HG02970 (cell line): ENCODE measurements at regions not wholly inside any gene's neighbourhood (a gene's known extent, or its start where the extent isn't known, plus 50 kb on each side); places are given as distances from the start of the nearest gene placed in this dataset.

ENCODE experiments used
- ATAC-seq: cut with Tn5 transposase; IDR thresholded peaks from one replicate; pipeline ENCODE4 v1.9.1; 2021; ENCODE audit warnings: mild to moderate bottlenecking, moderate library complexity, moderate number of reproducible peaks; ENCODE audit not compliant: unreplicated experiment, low FRiP score

- no peak for ATAC-seq
Observed at GRCh38 chr3:117880638-117881037, 1154.0 kb downstream of the IGSF11 start.

- no peak for ATAC-seq
Observed at GRCh38 chr3:117881210-117881609, 1153.4 kb downstream of the IGSF11 start.

GRCh38 chr3:117885011-117885441 lies 1149.6 kb downstream of the IGSF11 start:
- ATAC-seq, result no peak

GRCh38 chr3:117886147-117886546 lies 1148.5 kb downstream of the IGSF11 start:
- no peak for ATAC-seq

- no peak for ATAC-seq
Observed at GRCh38 chr3:117887031-117887430, 1147.6 kb downstream of the IGSF11 start.

- ATAC-seq, result no peak
Observed at GRCh38 chr3:117887901-117888300, 1146.7 kb downstream of the IGSF11 start.

GRCh38 chr3:117892431-117892841 lies 1142.2 kb downstream of the IGSF11 start:
- no peak for ATAC-seq

GRCh38 chr3:117893001-117893400 lies 1141.6 kb downstream of the IGSF11 start:
- ATAC-seq, result no peak

GRCh38 chr3:117893638-117894037 lies 1141.0 kb downstream of the IGSF11 start:
- no peak for ATAC-seq

GRCh38 chr3:117898722-117899522 lies 1135.7 kb downstream of the IGSF11 start:
- ATAC-seq, result no peak

- ATAC-seq, result no peak
Observed at GRCh38 chr3:117903226-117903625, 1131.4 kb downstream of the IGSF11 start.

- no peak for ATAC-seq
Observed at GRCh38 chr3:117910820-117911521, 1123.7 kb downstream of the IGSF11 start.

- no peak for ATAC-seq
Observed at GRCh38 chr3:117912352-117912751, 1122.3 kb downstream of the IGSF11 start.

- no peak for ATAC-seq
Observed at GRCh38 chr3:117914540-117915100, 1120.0 kb downstream of the IGSF11 start.

GRCh38 chr3:117916839-117917238 lies 1117.8 kb downstream of the IGSF11 start:
- ATAC-seq, result no peak

- no peak for ATAC-seq
Observed at GRCh38 chr3:117919621-117920020, 1115.0 kb downstream of the IGSF11 start.

GRCh38 chr3:117920253-117920898 lies 1114.3 kb downstream of the IGSF11 start:
- ATAC-seq, result no peak

- no peak for ATAC-seq
Observed at GRCh38 chr3:117921411-117921810, 1113.2 kb downstream of the IGSF11 start.

GRCh38 chr3:117922039-117922438 lies 1112.6 kb downstream of the IGSF11 start:
- ATAC-seq, result no peak

GRCh38 chr3:117926819-117927218 lies 1107.8 kb downstream of the IGSF11 start:
- ATAC-seq, result no peak

GRCh38 chr3:117927825-117928224 lies 1106.8 kb downstream of the IGSF11 start:
- no peak for ATAC-seq
